Anterior cingulate cortex (tissue), 58 donors: ENCODE measurements at regions not wholly inside any gene's neighbourhood (a gene's known extent, or its start where the extent isn't known, plus 50 kb on each side); places are given as distances from the start of the nearest gene placed in this dataset.

Source experiments
- DNase-seq, 58 donors: peaks; one replicate each; lab custom pipeline; 2025; lab: John Stamatoyannopoulos, UW

DNA sequence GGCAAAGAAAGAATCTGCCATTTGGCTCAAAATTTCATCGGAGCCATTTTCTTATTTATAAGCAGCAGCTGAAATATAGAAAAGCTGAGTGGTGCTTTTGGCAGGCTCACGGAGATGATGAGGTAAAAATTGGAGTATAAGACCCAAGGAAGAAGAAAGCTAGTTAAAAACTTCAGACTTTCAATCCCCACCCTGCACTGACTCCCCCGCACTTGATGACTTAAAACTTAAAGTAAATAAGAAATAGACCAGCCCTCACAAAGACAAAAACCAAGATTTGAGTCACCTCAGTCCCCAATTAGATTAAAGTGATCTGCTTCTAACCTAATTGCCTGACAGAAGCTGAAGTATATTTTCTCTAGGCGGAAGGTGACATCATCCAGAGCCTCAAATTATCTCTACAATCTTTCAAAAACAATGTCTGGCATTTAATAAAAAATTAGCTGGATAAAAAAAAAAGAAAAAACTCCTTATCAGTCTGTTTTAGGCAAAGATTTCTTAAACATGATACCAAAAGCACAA, 124.0 kb upstream of the PJA2 start:
- no peak for DNase-seq

DNA sequence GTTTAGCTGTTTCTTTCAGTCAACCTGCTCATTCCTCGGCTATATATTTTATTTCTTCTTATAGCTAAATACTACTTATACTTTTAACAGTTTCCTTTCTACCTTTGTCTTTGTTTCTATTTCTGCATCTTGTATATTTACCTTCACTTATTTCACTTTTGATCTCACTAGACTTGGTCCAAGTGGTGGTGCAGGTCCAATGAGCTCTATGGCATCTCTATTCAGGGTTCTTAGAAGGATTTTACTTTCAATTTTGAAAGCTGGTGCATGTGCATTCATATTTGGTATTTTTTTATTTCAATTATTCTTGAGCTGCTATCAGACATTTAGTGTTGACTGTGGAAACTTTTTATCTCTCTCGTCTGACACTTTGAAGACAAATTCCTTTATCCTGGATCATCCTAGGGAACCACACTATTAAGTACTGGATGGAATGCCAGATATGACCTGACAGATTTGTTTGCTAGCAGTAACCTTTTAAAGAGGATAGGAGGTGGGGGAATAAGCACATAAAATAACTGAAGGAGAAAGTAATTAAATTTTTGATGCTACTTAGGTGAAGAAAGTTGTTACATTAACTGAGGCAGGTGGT, 123.1 kb upstream of the PJA2 start:
- DNase-seq = no peak

DNA sequence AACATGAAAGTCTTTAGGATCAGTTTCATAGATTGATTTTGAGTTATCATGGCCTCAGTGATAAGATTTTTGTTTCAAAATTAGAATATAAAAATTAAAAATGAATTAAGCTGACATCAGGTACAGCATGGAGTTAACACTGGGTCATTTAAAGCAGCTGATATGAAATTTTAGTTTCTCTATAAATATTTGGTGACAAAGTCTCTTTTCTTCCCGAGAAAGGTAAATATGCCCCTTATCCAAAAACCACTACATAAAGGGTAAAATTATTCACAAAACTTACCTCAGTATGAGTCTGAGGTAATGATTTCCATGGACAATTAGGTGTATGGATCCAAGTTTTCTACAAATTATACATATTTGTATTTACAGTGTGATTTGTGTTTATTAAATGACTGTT, 121.5 kb upstream of the PJA2 start:
- DNase-seq = no peak

DNA sequence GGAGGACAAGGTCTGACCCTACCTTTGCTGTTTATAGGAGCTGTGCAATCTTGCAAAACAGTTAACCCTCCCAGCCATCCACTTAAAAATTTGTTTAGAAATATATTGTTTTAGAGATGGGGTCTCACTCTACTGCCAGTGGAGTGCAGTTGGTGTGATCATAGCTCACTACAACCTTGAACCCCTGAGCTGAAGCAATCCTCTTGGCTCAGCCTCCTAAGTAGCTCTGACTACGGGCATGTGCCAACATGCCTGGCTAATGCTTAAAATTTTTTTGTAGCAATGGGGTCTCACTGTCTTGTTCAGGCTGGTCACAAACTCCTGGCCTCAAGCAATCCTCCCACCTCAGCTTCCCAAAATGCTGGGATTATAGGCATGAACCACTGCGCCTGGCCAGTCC, 120.2 kb upstream of the PJA2 start:
- no peak for DNase-seq

DNA sequence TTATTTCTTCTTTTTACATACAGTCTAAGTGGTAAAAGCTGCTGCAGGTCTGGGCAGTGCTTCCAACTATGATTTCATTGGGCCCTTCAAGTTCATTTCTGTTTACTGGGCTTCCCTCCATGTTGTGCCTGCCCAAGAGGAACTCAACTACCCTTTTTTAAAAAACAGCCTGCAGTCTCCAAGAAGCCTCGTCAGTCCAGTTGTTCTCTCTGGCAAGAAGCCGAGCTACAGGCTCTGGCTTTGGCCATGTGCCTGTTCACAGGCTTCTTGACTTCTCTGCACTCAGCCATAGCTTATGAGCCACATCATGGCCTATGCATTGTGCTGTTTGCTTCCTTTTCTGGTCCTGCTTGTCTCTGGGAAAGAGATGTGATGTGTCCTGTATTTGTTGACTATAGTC, 119.7 kb upstream of the PJA2 start:
- DNase-seq = peak in 6 of 58 donors; percentile 1 to 5 (median 2)

DNA sequence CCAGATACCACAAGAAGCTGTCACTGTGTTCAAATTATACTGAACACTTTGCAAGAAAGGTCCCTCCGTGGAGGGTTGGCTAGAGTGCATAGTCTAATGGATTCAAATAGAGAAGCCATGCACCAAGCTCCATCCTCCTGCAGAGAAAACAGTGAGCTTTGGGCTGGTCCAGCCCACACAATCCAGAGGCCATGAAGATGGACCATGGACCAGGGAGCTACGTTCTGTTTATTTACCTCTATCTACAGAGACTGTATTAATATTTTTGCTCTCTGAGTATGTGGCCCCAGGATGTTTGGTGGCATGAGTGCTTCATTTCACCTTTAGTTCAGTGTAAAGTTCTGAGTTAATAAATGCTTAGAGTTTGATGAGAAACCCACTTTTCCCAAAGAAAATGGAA, 114.8 kb upstream of the PJA2 start:
- no peak for DNase-seq

DNA sequence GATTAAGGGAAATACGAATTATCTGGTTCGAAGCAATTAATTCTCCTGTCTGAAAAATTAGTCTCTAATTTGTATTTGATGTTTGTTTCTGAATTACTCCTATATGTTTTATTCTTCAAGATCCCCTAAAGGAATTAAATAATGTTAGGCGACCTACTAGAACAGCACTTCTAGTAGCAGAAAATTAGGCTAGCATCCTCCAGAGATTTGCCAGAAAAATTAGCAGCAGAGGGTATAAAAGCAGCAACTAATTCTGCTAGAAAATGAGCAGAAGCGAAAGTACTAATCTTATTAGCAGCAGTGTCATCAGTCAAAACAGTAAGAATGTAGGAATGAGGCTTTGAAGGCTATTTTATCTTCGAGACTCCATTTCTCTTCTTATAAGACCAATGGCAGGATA, 114.3 kb upstream of the PJA2 start:
- DNase-seq = no peak

DNA sequence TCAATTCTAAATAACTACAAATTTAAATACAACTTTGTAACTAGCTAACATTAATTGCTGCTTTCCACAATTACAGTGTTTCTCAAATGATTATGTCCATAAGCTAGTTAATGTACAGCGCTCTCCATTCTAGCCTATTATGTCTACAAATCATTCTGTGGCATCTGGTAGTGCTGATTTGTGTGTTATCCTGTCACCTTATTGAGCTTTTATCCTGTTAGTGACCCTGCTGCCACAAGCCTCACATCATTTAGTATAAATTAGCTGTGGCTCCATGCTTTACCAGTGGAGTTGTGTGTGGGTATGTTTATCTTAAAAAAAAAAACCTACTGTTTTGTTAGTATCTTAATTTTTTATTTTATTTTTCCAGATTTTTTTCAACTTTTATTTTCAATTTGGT, 112.6 kb upstream of the PJA2 start:
- DNase-seq = no peak

DNA sequence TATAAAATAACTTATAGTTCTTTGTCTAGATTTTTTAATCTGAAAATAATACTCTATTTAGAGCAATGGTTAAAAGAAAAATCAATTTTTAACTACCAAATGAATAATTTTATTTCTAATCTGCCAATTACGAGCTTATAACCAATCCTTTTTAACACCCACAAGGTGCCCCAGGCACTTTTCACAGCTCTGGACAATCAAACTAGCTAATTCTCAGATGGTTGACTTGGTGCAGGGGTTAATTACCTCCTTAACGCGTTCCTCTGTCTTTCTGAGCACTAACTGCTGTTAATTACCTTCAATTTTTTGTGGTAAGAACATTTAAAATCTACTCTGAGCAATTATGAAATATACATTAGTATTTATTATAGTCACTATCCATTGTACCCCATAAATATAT, 109.6 kb upstream of the PJA2 start:
- no peak for DNase-seq

DNA sequence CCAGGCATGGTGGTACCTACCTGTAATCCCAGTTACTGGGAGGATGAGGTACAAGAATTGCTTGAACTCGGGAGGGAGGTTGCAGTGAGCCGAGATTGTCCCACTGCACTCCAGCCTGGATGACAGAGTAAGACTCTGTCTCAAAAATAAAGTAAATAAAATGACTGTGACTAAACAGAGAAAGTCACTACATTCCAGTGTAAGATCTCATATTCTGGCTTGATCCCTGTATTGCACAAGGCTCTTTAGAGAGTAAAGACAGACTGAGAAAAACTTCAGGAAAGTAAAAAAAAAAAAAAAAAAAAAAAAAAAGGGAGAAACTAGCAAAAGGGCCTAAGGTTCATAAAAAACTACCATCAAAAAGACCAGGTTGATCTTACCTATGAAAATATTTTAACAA, 106.6 kb upstream of the PJA2 start:
- no peak for DNase-seq

DNA sequence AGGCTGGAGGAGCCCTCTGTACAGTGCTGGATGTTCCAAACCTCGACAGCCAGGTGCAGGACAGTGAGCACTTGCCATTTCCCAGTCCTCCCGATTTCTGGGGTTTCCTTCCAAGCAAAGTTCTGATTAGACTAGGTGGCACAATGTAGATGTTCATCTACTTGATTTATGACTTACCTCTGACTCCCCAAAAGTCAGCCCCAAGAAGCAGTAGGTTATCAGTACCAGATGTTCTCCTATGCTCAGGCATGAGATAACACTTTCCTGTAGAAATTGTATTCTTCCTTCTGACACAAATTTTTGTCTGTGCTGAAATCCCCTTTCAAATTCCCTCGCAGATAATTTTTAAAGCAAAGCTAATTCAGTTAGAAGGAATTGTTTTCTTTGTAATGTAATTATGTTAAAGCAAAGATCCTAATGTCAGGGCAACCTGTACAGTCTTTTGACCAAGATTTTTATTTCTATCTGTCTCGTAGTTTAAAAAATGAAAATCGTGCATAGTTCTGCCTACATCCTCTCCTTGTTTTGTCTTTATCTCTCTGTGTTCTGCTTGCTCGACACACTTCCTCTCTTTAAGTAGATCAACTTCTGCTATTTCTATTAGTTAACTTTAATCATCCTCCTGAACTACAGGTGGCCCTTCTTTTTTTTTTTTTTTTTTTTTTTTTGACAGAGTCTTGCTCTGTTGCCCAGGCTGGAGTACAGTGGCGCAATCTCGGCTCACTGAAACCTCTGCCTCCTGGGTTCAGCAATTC, 102.4 kb upstream of the PJA2 start:
- DNase-seq = no peak

DNA sequence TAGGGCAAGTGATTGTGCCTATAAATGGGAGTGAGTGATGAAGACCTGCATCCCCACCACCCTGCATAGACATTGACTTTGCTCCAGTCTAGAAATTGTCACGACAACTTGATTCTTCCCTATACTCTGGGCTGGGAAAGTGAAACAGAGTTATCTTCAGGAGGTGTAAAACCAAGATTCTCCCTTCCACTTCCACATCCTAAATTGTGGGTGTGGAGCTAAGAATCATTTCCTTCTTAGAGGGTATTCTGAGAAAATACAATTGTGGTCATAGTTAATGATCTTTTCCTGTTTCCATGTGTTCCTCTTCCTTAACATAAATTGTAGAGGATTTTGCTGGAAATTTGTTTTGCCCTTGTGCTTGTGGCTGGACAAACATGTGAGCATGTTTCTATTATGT, 96.8 kb upstream of the PJA2 start:
- DNase-seq = no peak

DNA sequence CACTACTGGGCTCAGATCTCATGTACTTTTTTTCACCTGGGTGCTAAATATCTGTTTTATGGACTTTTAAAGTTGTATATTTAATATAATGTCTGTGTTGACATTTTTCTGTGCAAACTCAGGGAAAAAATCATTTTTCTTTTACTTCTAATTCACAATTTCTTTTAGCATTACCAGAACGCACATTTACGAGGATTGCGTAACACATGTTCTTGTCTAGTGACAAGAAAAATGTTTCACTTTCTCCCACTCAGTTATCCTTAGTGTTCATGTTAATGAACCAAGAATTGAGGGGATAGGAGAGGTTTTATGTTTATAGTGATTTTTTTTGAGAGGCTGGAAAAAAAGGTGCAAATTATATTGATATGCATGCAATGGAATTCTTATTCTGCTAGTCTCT, 86.3 kb upstream of the PJA2 start:
- DNase-seq = no peak

DNA sequence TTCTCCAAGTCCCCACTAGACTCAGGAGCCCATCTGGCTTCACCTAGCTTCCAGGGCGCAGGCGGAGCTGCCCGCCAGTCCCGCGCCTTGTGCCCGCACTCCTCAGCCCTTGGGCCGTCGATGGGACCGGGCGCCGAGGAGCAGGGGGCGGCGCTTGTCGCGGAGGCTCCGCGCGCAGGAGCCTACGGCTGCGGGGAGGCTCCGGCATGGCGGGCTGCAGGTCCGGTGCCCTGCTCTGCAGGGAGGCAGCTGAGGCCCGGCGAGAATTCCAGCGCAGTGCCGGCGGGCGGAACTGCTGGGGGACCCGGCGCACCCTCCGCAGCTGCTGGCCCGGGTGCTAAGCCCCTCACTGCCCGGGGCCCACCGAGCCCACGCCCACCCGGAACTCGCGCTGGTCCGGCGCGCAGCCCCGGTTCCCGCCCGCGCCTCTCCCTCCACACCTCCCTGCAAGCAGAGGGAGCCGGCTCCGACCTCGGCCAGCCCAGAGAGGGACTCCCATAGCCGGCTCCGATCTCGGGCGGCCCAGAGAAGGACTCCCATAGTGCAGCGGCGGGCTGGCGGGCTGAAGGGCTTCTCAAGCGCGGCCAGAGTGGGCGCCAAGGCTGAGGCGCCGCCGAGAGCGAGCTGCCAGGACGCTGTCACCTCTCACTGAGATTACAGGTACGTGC, 78.1 kb upstream of the PJA2 start:
- no peak for DNase-seq

DNA sequence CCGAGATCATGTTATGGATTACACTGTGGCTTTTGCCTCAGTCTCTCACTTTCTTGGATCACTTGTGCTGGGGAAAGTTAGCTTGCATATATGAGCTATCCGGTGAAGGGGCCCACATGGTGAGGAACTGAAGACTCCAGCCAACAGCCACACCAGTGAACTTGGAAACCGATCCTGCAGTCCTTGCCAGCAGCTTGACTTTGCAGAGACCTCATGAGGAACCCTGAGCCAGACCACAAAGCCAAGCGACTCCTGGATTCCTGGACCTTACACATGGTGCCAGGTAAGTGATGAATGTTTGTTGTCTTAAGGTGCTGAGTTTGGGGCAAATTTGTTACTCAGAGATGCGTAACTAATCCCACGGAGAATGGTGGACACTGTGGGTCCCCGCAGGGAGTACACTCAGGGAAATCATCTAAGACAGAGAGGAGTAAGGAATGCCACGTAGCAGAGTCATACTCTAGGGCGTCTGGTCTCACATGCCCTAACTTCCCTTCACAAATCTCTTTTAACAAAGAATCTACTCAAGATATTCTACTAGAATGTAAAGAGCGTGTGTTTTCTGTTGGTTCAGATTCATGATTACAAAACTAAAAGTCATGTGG, 76.5 kb upstream of the PJA2 start:
- DNase-seq = no peak

DNA sequence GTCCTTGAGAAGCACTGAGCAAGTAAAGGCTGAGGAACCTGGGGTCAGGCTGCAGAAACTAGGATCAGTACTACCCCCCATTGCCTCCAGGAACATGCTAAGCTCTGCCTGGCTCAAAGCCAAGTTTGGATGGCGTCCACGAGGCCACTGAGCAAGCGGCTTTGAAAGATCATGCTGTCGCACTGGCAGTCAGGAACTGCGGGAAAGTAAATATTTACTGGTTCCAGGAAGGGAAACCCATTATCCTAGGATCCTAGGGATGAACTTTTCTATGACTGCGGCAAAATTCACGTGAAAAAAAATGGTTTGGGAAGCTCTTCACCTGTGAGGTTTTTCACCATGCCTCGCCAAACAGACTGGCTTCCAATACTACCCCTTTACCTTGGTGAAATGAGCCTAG, 75.3 kb upstream of the PJA2 start:
- DNase-seq = peak in 52 of 58 donors; percentile 4 to 88 (median 32)

DNA sequence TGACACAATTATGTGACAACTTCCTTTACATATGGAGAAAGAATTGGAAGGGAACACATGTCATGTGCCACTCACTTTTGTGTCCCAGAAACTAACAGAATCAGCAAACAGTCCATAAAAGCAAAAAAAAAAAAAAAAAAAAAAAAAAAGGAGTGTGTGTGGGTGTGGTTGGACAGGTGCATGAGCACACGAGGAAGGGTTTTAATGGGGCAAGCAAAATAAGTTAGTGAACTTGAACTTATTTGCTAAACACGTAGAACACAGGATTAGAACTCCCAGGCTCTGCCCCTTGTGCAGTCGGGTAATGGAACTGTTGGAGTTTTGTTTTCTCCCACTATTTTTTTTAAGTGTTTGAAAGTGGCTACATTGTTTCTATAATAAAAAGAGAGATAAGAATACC, 74.8 kb upstream of the PJA2 start:
- DNase-seq = no peak

DNA sequence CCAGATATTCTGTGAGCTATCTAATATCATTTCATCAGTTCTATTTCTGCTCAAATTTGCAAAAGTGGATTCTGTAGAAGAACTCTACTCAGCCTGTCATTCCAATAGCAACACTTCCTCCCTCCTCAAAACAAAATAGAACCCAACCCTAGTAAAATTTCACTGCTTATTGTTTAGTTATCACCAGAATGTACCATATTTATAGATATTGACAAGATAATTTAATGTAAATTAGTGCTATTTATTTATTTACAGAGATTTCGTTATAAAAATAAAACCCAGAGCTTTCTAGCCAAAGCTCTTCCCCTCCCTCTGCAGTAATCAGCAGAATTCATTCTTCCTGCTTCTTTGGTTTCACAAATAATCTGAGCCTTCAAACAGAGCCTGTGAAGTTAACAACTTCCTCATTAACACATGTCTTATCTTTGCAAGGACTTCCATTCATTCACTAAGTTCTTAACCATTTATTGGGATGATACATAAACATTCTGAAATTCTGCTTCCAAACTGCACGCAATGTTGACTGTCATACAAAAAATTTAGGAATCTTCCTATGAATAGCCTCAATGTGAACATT, 73.7 kb upstream of the PJA2 start:
- no peak for DNase-seq

DNA sequence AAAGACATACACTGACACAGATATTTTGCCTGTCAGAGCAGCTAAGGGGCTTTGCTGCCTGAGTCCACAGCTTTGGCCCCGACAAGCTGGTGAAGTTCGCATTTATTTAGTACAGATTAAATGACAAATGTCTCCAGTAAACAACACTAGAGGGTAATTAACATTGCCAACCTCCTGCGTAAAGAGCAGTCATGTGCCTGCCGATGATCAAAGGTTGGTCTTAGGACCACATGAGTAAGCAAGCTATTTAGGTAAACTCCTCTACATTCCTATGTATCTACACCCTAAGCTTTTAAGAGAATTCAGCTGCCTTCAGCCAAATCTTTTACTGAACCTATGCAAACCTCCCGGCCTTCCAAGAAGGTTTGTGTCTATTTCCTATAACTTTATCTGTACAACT, 73.0 kb upstream of the PJA2 start:
- no peak for DNase-seq

DNA sequence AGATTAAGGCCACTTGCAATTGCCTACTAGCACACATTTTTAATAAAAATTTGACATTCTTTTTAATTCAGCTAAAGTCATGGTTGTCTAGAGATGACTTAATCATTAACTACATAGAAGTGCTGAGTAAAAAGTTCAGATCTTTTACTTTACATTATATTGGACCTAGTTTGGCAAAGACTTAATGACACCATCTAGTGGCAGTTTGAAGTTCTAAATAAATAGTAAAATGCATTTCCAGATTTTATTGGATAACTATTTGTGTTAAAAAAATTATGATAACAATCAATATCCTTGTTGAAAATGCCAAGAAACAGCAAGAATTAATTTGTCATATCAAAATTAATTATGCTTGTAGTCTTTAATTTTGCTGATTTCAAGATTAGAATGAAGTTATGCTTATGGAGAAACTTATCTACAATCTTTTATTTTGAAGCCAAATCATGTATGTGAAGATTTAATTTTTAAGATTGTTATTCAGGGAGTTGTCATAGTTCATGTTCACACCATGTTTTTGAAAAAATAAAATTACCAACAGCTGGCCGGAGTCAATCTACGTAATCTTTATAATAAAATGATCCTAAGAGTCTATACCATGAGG, 69.6 kb upstream of the PJA2 start:
- DNase-seq = no peak

DNA sequence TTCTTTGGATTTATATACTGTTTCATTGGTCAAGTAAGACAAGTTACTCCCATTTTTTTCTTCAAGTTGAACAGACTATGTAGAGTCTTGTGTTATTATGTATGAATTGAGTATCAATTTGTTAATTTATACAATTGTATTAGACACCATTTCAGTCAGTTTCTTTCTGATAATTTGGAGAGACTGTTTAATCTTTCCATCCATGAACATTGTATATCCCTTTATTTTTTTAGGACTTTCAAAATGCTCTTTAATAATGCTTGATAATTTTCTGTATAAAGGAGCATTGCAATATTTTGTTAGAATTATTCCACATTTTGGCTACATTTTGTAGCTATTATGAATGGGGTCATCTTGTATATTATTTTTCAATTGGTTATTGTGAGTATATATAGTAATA, 69.1 kb upstream of the PJA2 start:
- DNase-seq = no peak
